Upper lobe of right lung (tissue), 1 donor: ENCODE measurements at regions not wholly inside any gene's neighbourhood (a gene's known extent, or its start where the extent isn't known, plus 50 kb on each side); places are given as distances from the start of the nearest gene placed in this dataset.
"Not testable (repeated sequence)": the region's sequence is repeated elsewhere in the genome, so short reads cannot be mapped to it uniquely, and the experiment has no call there.

Source experiments
- ATAC-seq: fragments of 200-7000 bp; cut with Tn5 transposase; one replicate; pipeline ENCODE4 v1.9.1; 2020; ENCODE audit warnings: mild to moderate bottlenecking, moderate library complexity
- DNase-seq: peaks from one replicate; pipeline ENCODE4 v3.0.0-alpha.2; 2020
- H3K27ac ChIP-seq: fragments of 200-600 bp; one replicate; pipeline ENCODE4 v1.8.0; 2022
- H3K27me3 ChIP-seq: fragments of 200-600 bp; one replicate; pipeline ENCODE4 v1.8.0; 2022; ENCODE audit warnings: mild to moderate bottlenecking
- H3K36me3 ChIP-seq: fragments of 200-600 bp; one replicate; pipeline ENCODE4 v1.8.0; 2022
- H3K4me1 ChIP-seq: fragments of 200-600 bp; one replicate; pipeline ENCODE4 v1.8.0; 2022
- H3K4me3 ChIP-seq: fragments of 200-600 bp; one replicate; pipeline ENCODE4 v1.8.0; 2022; ENCODE audit warnings: mild to moderate bottlenecking
- H3K9me3 ChIP-seq: fragments of 200-600 bp; one replicate; pipeline ENCODE4 v1.8.0; 2022
- CTCF ChIP-seq: fragments of 200-600 bp; IDR thresholded peaks from one replicate; pipeline ENCODE4 v1.8.0; 2022; ENCODE audit warnings: antibody characterized with exemption
- intact Hi-C: fragments of 100-400 bp; cut with DNase I; formaldehyde crosslinking; loops from one replicate; pipeline ENCODE4 v1.11.0; 2022
- donor health status: DM: no; HTN: yes; CAD: no; lungs with severe emphysema.

- H3K4me1 ChIP-seq, result no peaks in the 10 kb centered on the region
- ATAC-seq, result no peak
- intact Hi-C loops, result no loop called here
Measured at GRCh38 chr14:105880616-105881015, 354.2 kb downstream of the TMEM121 start.

DNA sequence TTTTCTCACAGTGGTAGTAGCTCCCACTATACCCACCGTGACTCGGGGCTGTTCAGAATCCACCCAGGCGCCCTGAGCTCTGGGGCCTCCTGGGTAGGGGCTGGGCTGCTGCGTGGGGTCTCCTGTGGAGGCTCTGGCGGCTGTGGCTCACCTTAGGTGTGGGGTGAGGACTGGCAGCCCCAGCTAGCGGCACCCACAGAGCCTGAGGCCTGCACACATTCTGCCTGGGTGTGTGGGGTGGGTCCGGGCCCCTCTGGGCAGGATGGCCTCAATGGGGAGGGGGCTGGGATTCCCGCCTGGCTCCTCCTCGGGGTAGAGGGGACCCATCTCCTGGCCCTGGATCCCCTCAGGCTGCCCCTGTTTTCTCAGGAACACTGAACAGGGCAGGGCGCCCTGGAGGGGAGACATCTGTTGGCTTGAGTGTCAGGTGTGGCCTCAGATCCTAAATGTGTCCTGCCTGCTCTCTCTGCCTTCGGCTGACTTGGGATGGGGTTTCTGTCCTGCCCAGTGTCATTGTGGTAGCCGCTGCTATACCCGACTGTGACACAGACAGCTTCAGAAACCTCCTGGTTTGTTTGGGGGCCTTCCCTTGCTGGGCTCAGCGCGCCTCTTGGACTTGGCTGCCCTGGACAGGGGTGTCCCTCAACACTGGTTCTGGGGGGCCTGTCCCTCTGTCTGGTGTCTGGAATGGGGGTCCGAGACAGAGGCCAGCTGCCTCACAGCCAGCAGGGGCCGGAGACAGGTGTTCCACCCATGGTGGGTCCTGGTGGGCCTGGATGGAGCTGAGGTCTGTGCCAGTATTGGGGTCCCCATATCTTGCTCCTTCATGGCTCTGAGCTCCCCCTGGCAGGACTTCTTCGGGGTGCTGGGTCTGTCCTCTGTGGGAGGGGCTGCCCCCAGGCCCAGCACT lies 354.9 kb downstream of the TMEM121 start:
- Histone ChIP-seq H3K9me3 (no peaks in the 10 kb centered on the region), H3K27me3 (peaks cover 6% of the 10 kb centered on the region), H3K4me1 (no peaks in the 10 kb centered on the region), H3K4me3 (no peak overlapping the region), H3K36me3 (no peaks in the 10 kb centered on the region), H3K27ac (no peak overlapping the region)
- no peak for TF ChIP-seq CTCF
- ATAC-seq, result no peak
- DNase-seq, result peak; percentile 55
- intact Hi-C loops, result no loop called here

More at GRCh38 chr14:105880616-105881015, 354.2 kb downstream of the TMEM121 start:
- no peak overlapping the region for H3K27ac ChIP-seq
- no peaks in the 10 kb centered on the region for H3K9me3 ChIP-seq
- H3K27me3 ChIP-seq, result peaks cover 6% of the 10 kb centered on the region
- no peak overlapping the region for H3K4me3 ChIP-seq
- DNase-seq, result no peak
- H3K36me3 ChIP-seq, result no peaks in the 10 kb centered on the region
- TF ChIP-seq CTCF, result no peak

DNA sequence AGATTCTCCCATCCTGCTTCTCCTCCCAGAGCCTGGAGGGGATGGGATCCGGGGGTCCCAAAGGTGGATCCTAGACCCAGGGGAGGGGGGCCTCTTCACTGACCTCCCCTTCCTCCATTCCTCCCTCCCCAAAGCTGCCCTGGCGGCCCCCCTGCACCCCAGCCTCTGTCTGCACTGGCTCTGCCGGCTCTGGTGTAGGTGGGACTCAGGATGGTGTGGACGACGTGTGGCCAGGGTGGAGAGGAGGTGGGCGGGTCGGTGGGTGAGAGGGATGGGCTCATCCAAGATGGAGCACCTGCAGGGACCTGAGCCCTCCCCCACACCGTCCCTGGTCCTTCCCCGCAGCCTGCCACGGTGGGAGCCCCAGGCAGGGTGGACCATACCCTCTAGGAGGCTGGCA lies 355.6 kb downstream of the TMEM121 start:
- H3K27ac ChIP-seq, intact Hi-C loops, H3K4me1 ChIP-seq, H3K27me3 ChIP-seq, H3K9me3 ChIP-seq, H3K4me3 ChIP-seq, ATAC-seq, H3K36me3 ChIP-seq: not testable (repeated sequence)
- DNase-seq, result peak; percentile 48

GRCh38 chr14:105882626-105883025 lies 356.2 kb downstream of the TMEM121 start:
- ATAC-seq, result no peak
- no peaks in the 10 kb centered on the region for H3K36me3 ChIP-seq
- H3K27ac ChIP-seq, result no peak overlapping the region
- intact Hi-C loops, result no loop called here
- H3K4me1 ChIP-seq, result no peaks in the 10 kb centered on the region
- H3K27me3 ChIP-seq, result peaks cover 6% of the 10 kb centered on the region
- DNase-seq, result peak; percentile 46
- H3K9me3 ChIP-seq, result no peaks in the 10 kb centered on the region
- TF ChIP-seq CTCF, result no peak
- H3K4me3 ChIP-seq, result no peak overlapping the region

DNA sequence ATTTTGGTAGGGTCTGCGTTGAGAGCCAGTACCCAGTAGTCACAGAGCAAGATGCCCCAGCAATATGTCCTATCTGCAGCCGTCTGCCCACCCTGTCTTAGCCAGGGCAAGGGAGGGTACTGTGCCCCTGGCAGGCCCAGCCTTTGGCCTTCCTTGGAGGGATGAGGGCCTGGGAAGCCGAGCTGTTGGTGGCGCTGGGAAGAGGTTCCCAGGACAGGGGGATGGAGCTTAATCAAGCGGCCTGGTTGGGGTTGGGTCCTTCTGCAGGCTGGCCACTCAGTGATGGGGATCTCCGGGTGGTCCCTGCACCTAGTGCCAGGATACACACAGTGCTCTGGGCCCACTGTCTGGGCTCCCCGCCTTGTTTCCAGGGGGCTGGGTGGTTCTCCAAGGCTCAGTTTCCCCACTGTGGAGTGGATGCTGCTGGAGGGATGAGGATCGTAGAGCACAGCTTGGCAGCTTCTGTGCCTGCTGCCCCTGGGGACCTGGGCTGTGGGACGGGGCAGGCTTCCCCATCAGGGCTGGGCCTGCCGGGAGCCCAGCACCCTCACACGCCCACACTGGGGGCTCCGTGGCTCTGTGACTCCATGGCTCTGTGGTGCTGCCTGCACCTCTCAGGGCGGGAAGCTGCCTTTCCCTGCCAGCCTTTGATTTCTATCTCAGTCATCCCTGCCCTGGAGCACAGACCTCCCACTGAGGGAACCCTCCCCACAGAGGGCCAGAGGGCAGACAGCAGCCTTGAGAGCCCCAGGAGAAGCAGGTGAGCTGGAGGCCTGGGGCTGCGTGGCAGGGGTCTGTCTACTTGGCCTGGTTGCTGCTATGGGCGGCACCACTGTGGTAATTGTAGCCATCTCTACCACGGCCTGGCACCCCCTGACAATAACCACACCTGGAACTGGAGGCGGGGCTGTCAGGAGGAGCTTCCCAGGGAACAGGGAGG lies 357.0 kb downstream of the TMEM121 start:
- Histone ChIP-seq H3K9me3 (no peaks in the 10 kb centered on the region), H3K4me1 (no peaks in the 10 kb centered on the region), H3K4me3 (no peak overlapping the region), H3K36me3 (no peaks in the 10 kb centered on the region), H3K27ac (no peak overlapping the region), H3K27me3 (peaks cover 6% of the 10 kb centered on the region)
- DNase-seq (peak; percentile 53), ATAC-seq (no peak)
- no peak for TF ChIP-seq CTCF
- intact Hi-C loops, result no loop called here

DNA sequence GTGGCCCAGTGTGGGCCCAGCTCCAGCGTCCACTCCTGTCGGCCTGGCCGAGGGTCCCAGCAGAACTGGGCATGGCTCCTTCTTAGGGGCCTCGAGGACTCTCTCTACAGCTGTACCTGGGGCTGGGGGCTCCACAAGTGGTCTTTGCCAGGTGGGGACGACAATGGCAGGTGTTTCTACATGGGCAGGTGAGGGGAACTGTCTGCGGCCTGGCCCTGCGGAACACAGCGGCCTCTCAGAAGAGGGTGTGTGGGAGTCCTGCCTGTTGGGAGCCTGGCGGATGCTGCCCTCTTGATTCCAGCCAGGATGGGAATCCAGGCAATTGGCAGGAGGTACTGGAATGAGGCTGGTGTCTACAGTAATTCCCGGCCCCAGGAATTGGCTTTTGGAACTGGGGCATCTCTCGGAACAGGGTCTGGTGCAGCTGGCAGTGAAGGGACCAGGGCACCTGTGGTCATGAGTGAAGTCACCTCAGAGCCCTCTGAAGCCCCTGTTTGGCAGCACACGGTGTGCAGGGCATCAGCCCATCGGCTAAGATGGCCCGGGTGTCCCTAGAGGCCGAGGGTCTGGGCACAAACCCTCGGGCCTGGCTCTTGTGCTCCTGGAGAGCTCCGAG lies 357.9 kb downstream of the TMEM121 start:
- H3K27me3 ChIP-seq, H3K4me1 ChIP-seq, H3K36me3 ChIP-seq, ATAC-seq, DNase-seq, intact Hi-C loops, H3K27ac ChIP-seq, H3K9me3 ChIP-seq, H3K4me3 ChIP-seq: not testable (repeated sequence)
